ENCODE measurements at regions not wholly inside any gene's neighbourhood (a gene's known extent, or its start where the extent isn't known, plus 50 kb on each side); places are given as distances from the start of the nearest gene placed in this dataset.

- in situ Hi-C loops (cut with MboI; ENCODE audit: low sequenced_read_pairs): no loop called here
- Histone ChIP-seq H3K23ac (ENCODE audit: low read depth, low read length) (no peak overlapping the region), H4K5ac (ENCODE audit: low read depth, low read length) (no peak overlapping the region), H3K27me3 (ENCODE audit: control insufficient read depth, insufficient read depth, low read length) (peaks cover 2% of the 10 kb centered on the region; the same call in 1 of the 2 replicates), H2AK5ac (ENCODE audit: low read depth, low read length) (no peak overlapping the region), H3K9me1 (ENCODE audit: insufficient read depth, low read length) (no peaks in the 10 kb centered on the region), H4K8ac (ENCODE audit: low read depth in 2 of 2, low read length in 2 of 2) (no peak overlapping the region), H2AFZ (replicated peaks; ENCODE audit: low read length, poor library complexity) (no peak overlapping the region), H3K9me3 (ENCODE audit: control insufficient read depth, insufficient read depth, low read length) (no peaks in the 10 kb centered on the region), H2BK15ac (ENCODE audit: low read depth, low read length) (no peak overlapping the region), H3K14ac (replicated peaks; ENCODE audit: low read depth, low read length) (no peak overlapping the region), H3K4me2 (ENCODE audit: low read depth, low read length) (no peak overlapping the region), H3K18ac (ENCODE audit: low read depth, low read length) (no peak overlapping the region), H2BK20ac (ENCODE audit: low read depth, low read length) (no peak overlapping the region), H3K9ac (ENCODE audit: low read depth, low read length) (no peak overlapping the region), H3K79me1 (ENCODE audit: low read depth in 1 of 2, low read length in 2 of 2) (no peaks in the 10 kb centered on the region), H3K36me3 (ENCODE audit: control insufficient read depth, insufficient read depth, low read length) (no peaks in the 10 kb centered on the region), H2AK9ac (replicated peaks; ENCODE audit: low read depth, low read length, poor library complexity) (no peak overlapping the region), H3K4ac (ENCODE audit: low read depth, low read length) (no peak overlapping the region), H3K56ac (ENCODE audit: extremely low read depth, insufficient read depth, low read length) (no peak overlapping the region), H3K27ac (ENCODE audit: insufficient read depth, low read length) (no peak overlapping the region), H4K20me1 (ENCODE audit: insufficient read depth, low read length) (no peaks in the 10 kb centered on the region), H2BK5ac (ENCODE audit: low read depth, low read length, poor library complexity, severe bottlenecking) (no peak overlapping the region), H3K4me1 (ENCODE audit: control insufficient read depth, insufficient read depth, low read length) (no peaks in the 10 kb centered on the region), H2BK120ac (ENCODE audit: low read depth, low read length) (no peak overlapping the region), H4K91ac (ENCODE audit: insufficient read depth, low read depth, low read length) (no peak overlapping the region), H3K4me3 (ENCODE audit: insufficient read depth, low read depth, low read length) (no peak overlapping the region)
- intact Hi-C loops (cut with micrococcal nuclease): no loop called here
- POLR2A ChIA-PET (ENCODE audit: unreplicated experiment): no interaction called here
- WGBS, 2 experiments (ENCODE audit: extremely low coverage in 2 of 2, insufficient read length in 1 of 2): no CpG with 5 or more reads among the region's 1 CpG
- BruUV-seq (replicated peaks): no TSS peak
- dilution Hi-C loops (cut with HindIII; ENCODE audit: low sequenced_read_pairs, unreplicated experiment): no loop called here
- DNase-seq (no peak), ATAC-seq (ENCODE audit: low read depth) (no peak)
- CTCF ChIA-PET: no interaction called here
- no peak for TF ChIP-seq SMC3 (IDR thresholded peaks at IDR 0.05; ENCODE audit: low read depth, low read length)
- TF ChIP-seq, protein P1, sequence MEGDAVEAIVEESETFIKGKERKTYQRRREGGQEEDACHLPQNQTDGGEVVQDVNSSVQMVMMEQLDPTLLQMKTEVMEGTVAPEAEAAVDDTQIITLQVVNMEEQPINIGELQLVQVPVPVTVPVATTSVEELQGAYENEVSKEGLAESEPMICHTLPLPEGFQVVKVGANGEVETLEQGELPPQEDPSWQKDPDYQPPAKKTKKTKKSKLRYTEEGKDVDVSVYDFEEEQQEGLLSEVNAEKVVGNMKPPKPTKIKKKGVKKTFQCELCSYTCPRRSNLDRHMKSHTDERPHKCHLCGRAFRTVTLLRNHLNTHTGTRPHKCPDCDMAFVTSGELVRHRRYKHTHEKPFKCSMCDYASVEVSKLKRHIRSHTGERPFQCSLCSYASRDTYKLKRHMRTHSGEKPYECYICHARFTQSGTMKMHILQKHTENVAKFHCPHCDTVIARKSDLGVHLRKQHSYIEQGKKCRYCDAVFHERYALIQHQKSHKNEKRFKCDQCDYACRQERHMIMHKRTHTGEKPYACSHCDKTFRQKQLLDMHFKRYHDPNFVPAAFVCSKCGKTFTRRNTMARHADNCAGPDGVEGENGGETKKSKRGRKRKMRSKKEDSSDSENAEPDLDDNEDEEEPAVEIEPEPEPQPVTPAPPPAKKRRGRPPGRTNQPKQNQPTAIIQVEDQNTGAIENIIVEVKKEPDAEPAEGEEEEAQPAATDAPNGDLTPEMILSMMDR (conservative IDR thresholded peaks at IDR 0.05; ENCODE audit: low read depth, low read length): no peak
- no peak for TF ChIP-seq POLR2A (IDR thresholded peaks at IDR 0.05; ENCODE audit: low read depth, low read length)
- TF ChIP-seq MAZ (IDR thresholded peaks at IDR 0.05; ENCODE audit: borderline replicate concordance, low read depth, low read length): no peak
- TF ChIP-seq FOS (IDR thresholded peaks at IDR 0.05; ENCODE audit: low read depth, low read length): no peak
- no peak for TF ChIP-seq MXI1 (IDR thresholded peaks at IDR 0.05; ENCODE audit: borderline replicate concordance, low read depth, low read length)
- no peak for TF ChIP-seq BHLHE40 (IDR thresholded peaks at IDR 0.05; ENCODE audit: low read depth, low read length)
- TF ChIP-seq RFX5 (IDR thresholded peaks at IDR 0.05; ENCODE audit: low read depth, low read length): no peak
- TF ChIP-seq ELK1 (IDR thresholded peaks at IDR 0.05; ENCODE audit: borderline replicate concordance, low read depth, low read length): no peak
- no peak for TF ChIP-seq CEBPB (IDR thresholded peaks at IDR 0.05; ENCODE audit: low read depth, low read length)
- TF ChIP-seq NFE2L2 (IDR thresholded peaks at IDR 0.05; ENCODE audit: low read depth, low read length): no peak
- TF ChIP-seq RAD21 (IDR thresholded peaks at IDR 0.05; ENCODE audit: low read length): no peak
Measured at GRCh38 chr11:120039039-120039438, 98.9 kb downstream of the TRIM29 start.

All from IMR-90 (cell line).